ENCODE measurements at regions not wholly inside any gene's neighbourhood (a gene's known extent, or its start where the extent isn't known, plus 50 kb on each side); places are given as distances from the start of the nearest gene placed in this dataset.

- no peak for DNase-seq (ENCODE audit: low spot score)
- no peak for TF ChIP-seq CTCF (IDR thresholded peaks at IDR 0.05; ENCODE audit: borderline replicate concordance, control extremely low read depth, extremely low read depth, insufficient read depth, missing control alignments)
- in situ Hi-C loops (cut with MboI; ENCODE audit: low sequenced_read_pairs, unreplicated experiment) = no loop called here
These were observed 118.5 kb upstream of the C14orf180 start for GRCh38 chr14:104460791-104461651.

GRCh38 chr14:104461676-104462449 is 117.7 kb upstream of the C14orf180 start:
- in situ Hi-C loops (cut with MboI; ENCODE audit: low sequenced_read_pairs, unreplicated experiment) = no loop called here
- no peak for DNase-seq (ENCODE audit: low spot score)
- TF ChIP-seq CTCF (IDR thresholded peaks at IDR 0.05; ENCODE audit: borderline replicate concordance, control extremely low read depth, extremely low read depth, insufficient read depth, missing control alignments) = no peak

GRCh38 chr14:104462651-104463630 is 116.6 kb upstream of the C14orf180 start:
- DNase-seq (ENCODE audit: low spot score) = no peak
- TF ChIP-seq CTCF (IDR thresholded peaks at IDR 0.05; ENCODE audit: borderline replicate concordance, control extremely low read depth, extremely low read depth, insufficient read depth, missing control alignments) = no peak
- in situ Hi-C loops (cut with MboI; ENCODE audit: low sequenced_read_pairs, unreplicated experiment) = no loop called here

GRCh38 chr14:104464907-104465306 is 114.7 kb upstream of the C14orf180 start:
- TF ChIP-seq CTCF (IDR thresholded peaks at IDR 0.05; ENCODE audit: borderline replicate concordance, control extremely low read depth, extremely low read depth, insufficient read depth, missing control alignments) = no peak
- DNase-seq (ENCODE audit: low spot score) = no peak
- in situ Hi-C loops (cut with MboI; ENCODE audit: low sequenced_read_pairs, unreplicated experiment) = no loop called here

- no peak for DNase-seq (ENCODE audit: low spot score)
- in situ Hi-C loops (cut with MboI; ENCODE audit: low sequenced_read_pairs, unreplicated experiment) = no loop called here
- no peak for TF ChIP-seq CTCF (IDR thresholded peaks at IDR 0.05; ENCODE audit: borderline replicate concordance, control extremely low read depth, extremely low read depth, insufficient read depth, missing control alignments)
These were observed 113.8 kb upstream of the C14orf180 start for GRCh38 chr14:104465482-104466390.
